H1 (cell line): ENCODE measurements at regions not wholly inside any gene's neighbourhood (a gene's known extent, or its start where the extent isn't known, plus 50 kb on each side); places are given as distances from the start of the nearest gene placed in this dataset.

Experiments used
- CHD1 ChIP-seq: IDR thresholded peaks from 2 replicates; pipeline ENCODE4 v1.6.1; 2012; ENCODE audit warnings: low read depth, low read length, improper control_type of control experiment
- EP300 ChIP-seq, 2 experiments: IDR thresholded peaks; 1 replicate in 1 of 2; 2 replicates in 1 of 2; pipeline ENCODE4 v1.6.1; 2011 to 2012; ENCODE audit warnings: low read depth in 2 of 2, low read length in 2 of 2, mild to moderate bottlenecking in 2 of 2, borderline replicate concordance in 1 of 2, inconsistent platforms in 1 of 2, moderate library complexity in 1 of 2
- JUND ChIP-seq: IDR thresholded peaks from 2 replicates; pipeline ENCODE4 v1.6.1; 2011; ENCODE audit warnings: mild to moderate bottlenecking, improper control_type of control experiment, low read length
- RNF2 ChIP-seq: fragments of 200-900, 300-1000 bp; sonication (generic); IDR thresholded peaks from 2 replicates; pipeline ENCODE4 v1.7.1; 2016; ENCODE audit warnings: borderline replicate concordance, low read depth, mild to moderate bottlenecking, antibody characterized with exemption, low read length; ENCODE audit not compliant: poor library complexity, severe bottlenecking; ENCODE audit errors: missing control alignments
- SUZ12 ChIP-seq: fragments of 200-600 bp; sonication (generic); IDR thresholded peaks from 2 replicates; pipeline ENCODE4 v1.6.1; 2012; ENCODE audit warnings: mild to moderate bottlenecking, inconsistent platforms, low read length, moderate library complexity, mixed read lengths
- TAF1 ChIP-seq: IDR thresholded peaks from 2 replicates; pipeline ENCODE4 v1.6.1; 2011; ENCODE audit warnings: mild to moderate bottlenecking, low read depth, low read length
- TF ChIP-seq, protein P1 (sequence below), 3 experiments: IDR thresholded peaks; 1 replicate in 2 of 3; 2 replicates in 1 of 3; pipeline versions ENCODE4 v1.5.1 to v1.6.1; 2011; ENCODE audit warnings: low read length in 3 of 3, mild to moderate bottlenecking in 3 of 3, inconsistent platforms in 2 of 3, low read depth in 1 of 3, moderate library complexity in 1 of 3; ENCODE audit not compliant: insufficient read depth in 1 of 3; ENCODE audit errors: control extremely low read depth in 1 of 3
- TF ChIP-seq, protein P2 (sequence below): IDR thresholded peaks from 2 replicates; pipeline ENCODE4 v1.6.1; 2011; ENCODE audit warnings: low read length, improper control_type of control experiment

DNA sequence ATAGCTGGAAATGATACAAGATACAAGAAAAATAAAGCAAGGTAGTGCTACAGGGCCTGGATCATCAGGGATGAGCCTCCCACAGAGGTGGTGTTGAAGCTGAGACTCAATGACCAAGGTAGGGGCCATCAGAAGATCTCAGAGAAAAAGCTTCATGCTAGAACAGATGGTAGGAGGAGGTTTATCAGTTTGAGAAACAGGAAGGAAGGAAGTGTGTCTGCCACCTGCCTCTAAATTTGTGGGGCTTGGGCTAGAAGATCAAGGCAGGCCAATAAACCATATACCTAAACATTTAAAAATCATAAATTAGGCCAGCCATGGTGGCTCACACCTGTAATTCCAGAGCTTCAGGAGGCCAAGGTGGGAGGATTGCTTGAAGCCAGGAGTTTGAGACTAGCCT is 410.8 kb upstream of the PRKCQ start:
- TF ChIP-seq EP300 (IDR thresholded peaks at IDR 0.05; ENCODE audit: borderline replicate concordance in 1 of 2, low read depth in 2 of 2, low read length in 2 of 2) = no peak
- TF ChIP-seq SUZ12 = no peak
- TF ChIP-seq, protein P1, sequence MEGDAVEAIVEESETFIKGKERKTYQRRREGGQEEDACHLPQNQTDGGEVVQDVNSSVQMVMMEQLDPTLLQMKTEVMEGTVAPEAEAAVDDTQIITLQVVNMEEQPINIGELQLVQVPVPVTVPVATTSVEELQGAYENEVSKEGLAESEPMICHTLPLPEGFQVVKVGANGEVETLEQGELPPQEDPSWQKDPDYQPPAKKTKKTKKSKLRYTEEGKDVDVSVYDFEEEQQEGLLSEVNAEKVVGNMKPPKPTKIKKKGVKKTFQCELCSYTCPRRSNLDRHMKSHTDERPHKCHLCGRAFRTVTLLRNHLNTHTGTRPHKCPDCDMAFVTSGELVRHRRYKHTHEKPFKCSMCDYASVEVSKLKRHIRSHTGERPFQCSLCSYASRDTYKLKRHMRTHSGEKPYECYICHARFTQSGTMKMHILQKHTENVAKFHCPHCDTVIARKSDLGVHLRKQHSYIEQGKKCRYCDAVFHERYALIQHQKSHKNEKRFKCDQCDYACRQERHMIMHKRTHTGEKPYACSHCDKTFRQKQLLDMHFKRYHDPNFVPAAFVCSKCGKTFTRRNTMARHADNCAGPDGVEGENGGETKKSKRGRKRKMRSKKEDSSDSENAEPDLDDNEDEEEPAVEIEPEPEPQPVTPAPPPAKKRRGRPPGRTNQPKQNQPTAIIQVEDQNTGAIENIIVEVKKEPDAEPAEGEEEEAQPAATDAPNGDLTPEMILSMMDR (IDR thresholded peaks at IDR 0.05; ENCODE audit: control extremely low read depth in 1 of 3, insufficient read depth in 1 of 3, low read depth in 1 of 3, low read length in 3 of 3) = no peak
- no peak for TF ChIP-seq TAF1
- no peak for TF ChIP-seq CHD1
- TF ChIP-seq RNF2 = no peak
- no peak for TF ChIP-seq JUND
- TF ChIP-seq, protein P2, sequence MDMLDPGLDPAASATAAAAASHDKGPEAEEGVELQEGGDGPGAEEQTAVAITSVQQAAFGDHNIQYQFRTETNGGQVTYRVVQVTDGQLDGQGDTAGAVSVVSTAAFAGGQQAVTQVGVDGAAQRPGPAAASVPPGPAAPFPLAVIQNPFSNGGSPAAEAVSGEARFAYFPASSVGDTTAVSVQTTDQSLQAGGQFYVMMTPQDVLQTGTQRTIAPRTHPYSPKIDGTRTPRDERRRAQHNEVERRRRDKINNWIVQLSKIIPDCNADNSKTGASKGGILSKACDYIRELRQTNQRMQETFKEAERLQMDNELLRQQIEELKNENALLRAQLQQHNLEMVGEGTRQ = no peak
